MG63 (cell line): ENCODE measurements at regions not wholly inside any gene's neighbourhood (a gene's known extent, or its start where the extent isn't known, plus 50 kb on each side); places are given as distances from the start of the nearest gene placed in this dataset.
A peak's percentile ranks its signal among the peaks of the same experiment; 100 is the strongest.

Experiments
- DNase-seq: peaks from one replicate; pipeline ENCODE4 v3.0.0-alpha.2; 2020
- H3K27me3 ChIP-seq: fragments of 250-450 bp; sonication (Bioruptor Pico); 2 replicates; pipeline ENCODE4 v1.5.1; 2020; ENCODE audit warnings: mild to moderate bottlenecking, moderate library complexity
- H3K36me3 ChIP-seq: fragments of 250-450 bp; sonication (Bioruptor Pico); 2 replicates; pipeline ENCODE4 v1.5.1; 2020; ENCODE audit warnings: mild to moderate bottlenecking, moderate library complexity
- H3K4me3 ChIP-seq: fragments of 250-450 bp; sonication (Bioruptor Pico); 2 replicates; pipeline ENCODE4 v1.5.1; 2020; ENCODE audit warnings: mild to moderate bottlenecking, moderate library complexity
- H3K9me3 ChIP-seq: fragments of 250-450 bp; sonication (Bioruptor Pico); 2 replicates; pipeline ENCODE4 v1.5.1; 2020; ENCODE audit warnings: mild to moderate bottlenecking, moderate library complexity

GRCh38 chr13:34189946-34190345 is 372.0 kb downstream of the RFC3 start:
- Histone ChIP-seq H3K36me3 (no peaks in the 10 kb centered on the region), H3K4me3 (no peak overlapping the region), H3K27me3 (no peaks in the 10 kb centered on the region), H3K9me3 (peaks cover 4% of the 10 kb centered on the region)
- no peak for DNase-seq

GRCh38 chr13:34201050-34201913 is 383.3 kb downstream of the RFC3 start:
- Histone ChIP-seq H3K27me3 (no peaks in the 10 kb centered on the region), H3K4me3 (no peak overlapping the region), H3K36me3 (no peaks in the 10 kb centered on the region), H3K9me3 (peaks cover 9% of the 10 kb centered on the region)
- peak; percentile 71 for DNase-seq

- no peak overlapping the region for H3K4me3 ChIP-seq
Measured at GRCh38 chr13:34207334-34207733, 389.4 kb downstream of the RFC3 start.

GRCh38 chr13:34207872-34208271 is 389.9 kb downstream of the RFC3 start:
- no peaks in the 10 kb centered on the region for H3K36me3 ChIP-seq
- no peak overlapping the region for H3K4me3 ChIP-seq
- H3K9me3 ChIP-seq: no peaks in the 10 kb centered on the region
- no peaks in the 10 kb centered on the region for H3K27me3 ChIP-seq
- DNase-seq: no peak

More at GRCh38 chr13:34207334-34207733, 389.4 kb downstream of the RFC3 start:
- Histone ChIP-seq H3K36me3 (no peaks in the 10 kb centered on the region), H3K9me3 (no peaks in the 10 kb centered on the region), H3K27me3 (no peaks in the 10 kb centered on the region)
- peak; percentile 90 for DNase-seq

- Histone ChIP-seq H3K36me3 (no peaks in the 10 kb centered on the region), H3K4me3 (no peak overlapping the region), H3K27me3 (no peaks in the 10 kb centered on the region), H3K9me3 (no peaks in the 10 kb centered on the region)
- DNase-seq: no peak
Measured at GRCh38 chr13:34208336-34208735, 390.4 kb downstream of the RFC3 start.

- no peak for DNase-seq
- H3K4me3 ChIP-seq: no peak overlapping the region
- no peaks in the 10 kb centered on the region for H3K9me3 ChIP-seq
- H3K36me3 ChIP-seq: no peaks in the 10 kb centered on the region
- H3K27me3 ChIP-seq: no peaks in the 10 kb centered on the region
Measured at GRCh38 chr13:34210341-34210740, 392.4 kb downstream of the RFC3 start.

- Histone ChIP-seq H3K27me3 (no peaks in the 10 kb centered on the region), H3K9me3 (no peaks in the 10 kb centered on the region), H3K4me3 (no peak overlapping the region), H3K36me3 (no peaks in the 10 kb centered on the region)
- DNase-seq: no peak
Measured at GRCh38 chr13:34214686-34215085, 396.7 kb downstream of the RFC3 start.

- no peak overlapping the region for H3K4me3 ChIP-seq
- no peak for DNase-seq
- no peaks in the 10 kb centered on the region for H3K36me3 ChIP-seq
- H3K9me3 ChIP-seq: no peaks in the 10 kb centered on the region
- H3K27me3 ChIP-seq: no peaks in the 10 kb centered on the region
Measured at GRCh38 chr13:34216256-34216655, 398.3 kb downstream of the RFC3 start.

- H3K9me3 ChIP-seq: no peaks in the 10 kb centered on the region
- no peaks in the 10 kb centered on the region for H3K36me3 ChIP-seq
- no peak for DNase-seq
- H3K4me3 ChIP-seq: no peak overlapping the region
- no peaks in the 10 kb centered on the region for H3K27me3 ChIP-seq
Measured at GRCh38 chr13:34217343-34218025, 399.5 kb downstream of the RFC3 start.

GRCh38 chr13:34223984-34224383 is 406.0 kb downstream of the RFC3 start:
- H3K4me3 ChIP-seq: no peak overlapping the region
- no peak for DNase-seq

GRCh38 chr13:34224877-34225276 is 406.9 kb downstream of the RFC3 start:
- Histone ChIP-seq H3K9me3 (no peaks in the 10 kb centered on the region; the same call in 1 of the 2 replicates), H3K4me3 (no peak overlapping the region), H3K27me3 (no peaks in the 10 kb centered on the region), H3K36me3 (no peaks in the 10 kb centered on the region)
- no peak for DNase-seq

More at GRCh38 chr13:34223984-34224383, 406.0 kb downstream of the RFC3 start:
- no peaks in the 10 kb centered on the region; the same call in 1 of the 2 replicates for H3K9me3 ChIP-seq
- no peaks in the 10 kb centered on the region for H3K27me3 ChIP-seq
- H3K36me3 ChIP-seq: no peaks in the 10 kb centered on the region

GRCh38 chr13:34230271-34230670 is 412.3 kb downstream of the RFC3 start:
- DNase-seq: no peak
- Histone ChIP-seq H3K9me3 (no peaks in the 10 kb centered on the region; the same call in 1 of the 2 replicates), H3K4me3 (no peak overlapping the region), H3K36me3 (no peaks in the 10 kb centered on the region), H3K27me3 (no peaks in the 10 kb centered on the region)

GRCh38 chr13:34241332-34241731 is 423.4 kb downstream of the RFC3 start:
- Histone ChIP-seq H3K27me3 (no peaks in the 10 kb centered on the region), H3K9me3 (peaks cover 13% of the 10 kb centered on the region), H3K36me3 (no peaks in the 10 kb centered on the region), H3K4me3 (no peak overlapping the region)
- no peak for DNase-seq

GRCh38 chr13:34243403-34243802 is 425.5 kb downstream of the RFC3 start:
- no peaks in the 10 kb centered on the region for H3K27me3 ChIP-seq
- H3K4me3 ChIP-seq: no peak overlapping the region
- H3K36me3 ChIP-seq: no peaks in the 10 kb centered on the region
- DNase-seq: no peak
- peaks cover 3% of the 10 kb centered on the region; the same call in 1 of the 2 replicates for H3K9me3 ChIP-seq

- Histone ChIP-seq H3K27me3 (no peaks in the 10 kb centered on the region), H3K9me3 (no peaks in the 10 kb centered on the region), H3K36me3 (no peaks in the 10 kb centered on the region), H3K4me3 (no peak overlapping the region)
- no peak for DNase-seq
Measured at GRCh38 chr13:34246511-34246910, 428.6 kb downstream of the RFC3 start.

- no peaks in the 10 kb centered on the region for H3K36me3 ChIP-seq
- no peak for DNase-seq
- no peak overlapping the region for H3K4me3 ChIP-seq
- H3K27me3 ChIP-seq: no peaks in the 10 kb centered on the region
- no peaks in the 10 kb centered on the region for H3K9me3 ChIP-seq
Measured at GRCh38 chr13:34247596-34247995, 429.6 kb downstream of the RFC3 start.

GRCh38 chr13:34249546-34250039 is 431.6 kb downstream of the RFC3 start:
- Histone ChIP-seq H3K36me3 (no peaks in the 10 kb centered on the region), H3K27me3 (no peaks in the 10 kb centered on the region), H3K4me3 (no peak overlapping the region), H3K9me3 (no peaks in the 10 kb centered on the region)
- DNase-seq: no peak
